ENCODE measurements at regions not wholly inside any gene's neighbourhood (a gene's known extent, or its start where the extent isn't known, plus 50 kb on each side); places are given as distances from the start of the nearest gene placed in this dataset.

- no peak for TF ChIP-seq EZH2 (IDR thresholded peaks at IDR 0.05; ENCODE audit: borderline replicate concordance, low read depth, low read length, severe bottlenecking)
- TF ChIP-seq CTCF (IDR thresholded peaks at IDR 0.05; ENCODE audit: borderline replicate concordance, extremely low read depth, low read length, poor library complexity, severe bottlenecking) = no peak
These were observed 161.4 kb downstream of the TBXT start for GRCh38 chr6:166005944-166006899.

Data from DND-41 (cell line).